Endodermal cell (in vitro differentiated cells): ENCODE measurements at regions not wholly inside any gene's neighbourhood (a gene's known extent, or its start where the extent isn't known, plus 50 kb on each side); places are given as distances from the start of the nearest gene placed in this dataset.

Experiments used
- DNase-seq: peaks from one replicate; pipeline ENCODE4 v3.0.0-alpha.2; 2017
- H3K27ac ChIP-seq: 2 replicates; pipeline ENCODE4 v1.5.1; 2013; ENCODE audit warnings: mild to moderate bottlenecking, low read depth, low read length, moderate library complexity
- H3K27me3 ChIP-seq: 2 replicates; pipeline ENCODE4 v1.6.1; 2013; ENCODE audit warnings: mild to moderate bottlenecking, low read length, moderate library complexity; ENCODE audit not compliant: insufficient read depth, control insufficient read depth, poor library complexity, severe bottlenecking
- H3K36me3 ChIP-seq: 2 replicates; pipeline ENCODE4 v1.7.0; 2013; ENCODE audit warnings: mild to moderate bottlenecking, low read length, moderate library complexity; ENCODE audit not compliant: control insufficient read depth, insufficient read depth
- H3K4me1 ChIP-seq: one replicate; pipeline ENCODE4 v1.7.0; 2013; ENCODE audit warnings: low read length; ENCODE audit not compliant: control insufficient read depth, insufficient read depth
- H3K4me3 ChIP-seq: 2 replicates; pipeline ENCODE4 v1.5.1; 2013; ENCODE audit warnings: mild to moderate bottlenecking, low read length, moderate library complexity
- H3K9ac ChIP-seq: 2 replicates; pipeline ENCODE4 v1.6.1; 2013; ENCODE audit warnings: mild to moderate bottlenecking, low read length, moderate library complexity; ENCODE audit not compliant: poor library complexity, severe bottlenecking; ENCODE audit errors: extremely low read depth
- H3K9me3 ChIP-seq: 2 replicates; pipeline ENCODE4 v1.6.1; 2013; ENCODE audit warnings: mild to moderate bottlenecking, low read length, moderate library complexity; ENCODE audit not compliant: control insufficient read depth
- H3K27ac Mint-ChIP-seq: 2 replicates; pipeline ENCODE4 v1.8.0; 2020; ENCODE audit warnings: mixed read lengths
- H3K27me3 Mint-ChIP-seq: 2 replicates; pipeline ENCODE4 v1.8.0; 2021; ENCODE audit warnings: mild to moderate bottlenecking, mixed read lengths; ENCODE audit not compliant: insufficient read depth
- H3K36me3 Mint-ChIP-seq: 2 replicates; pipeline ENCODE4 v1.8.0; 2020; ENCODE audit warnings: low read depth, mixed read lengths
- H3K4me1 Mint-ChIP-seq: 2 replicates; pipeline ENCODE4 v1.8.0; 2020; ENCODE audit warnings: mixed read lengths
- H3K4me3 Mint-ChIP-seq: 2 replicates; pipeline ENCODE4 v1.8.0; 2020; ENCODE audit warnings: mild to moderate bottlenecking, moderate library complexity, mixed read lengths
- H3K9me3 Mint-ChIP-seq: 2 replicates; pipeline ENCODE4 v1.8.0; 2020; ENCODE audit warnings: mild to moderate bottlenecking, mixed read lengths
- CTCF ChIP-seq: fragments of 200-600 bp; sonication (generic); conservative IDR thresholded peaks from 2 replicates; pipeline ENCODE4 v1.5.0; 2021; ENCODE audit warnings: antibody characterized with exemption, mild to moderate bottlenecking
- WGBS, 2 experiments: methylation state at CpG; one replicate each; pipeline versions ENCODE4 v1.1.5 to v1.1.7; 2013; ENCODE audit warnings: missing lambda C conversion rate in 2 of 2, mixed read lengths in 1 of 2; ENCODE audit not compliant: insufficient coverage in 1 of 2, insufficient read length in 1 of 2; 5-methylcytosine and 5-hydroxymethylcytosine counted together

- Histone ChIP-seq H3K27ac (no peak overlapping the region), H3K9me3 (peaks cover 5% of the 10 kb centered on the region), H3K36me3 (no peaks in the 10 kb centered on the region), H3K9ac (no peak overlapping the region), H3K4me3 (no peak overlapping the region), H3K27me3 (no peaks in the 10 kb centered on the region), H3K4me1 (no peaks in the 10 kb centered on the region)
- whole genome bisulfite sequencing, 2 experiments = 89% methylated on average over 3 of the region's 3 CpGs; no CpG with 5 or more reads in 1 of the 2 experiments
- no peaks in the 10 kb centered on the region for H3K4me1 Mint-ChIP-seq
- TF ChIP-seq CTCF = no peak
- no peak overlapping the region for H3K27ac Mint-ChIP-seq
- peaks cover 3% of the 10 kb centered on the region for H3K9me3 Mint-ChIP-seq
- no peaks in the 10 kb centered on the region for H3K36me3 Mint-ChIP-seq
- DNase-seq = no peak
- no peak overlapping the region for H3K4me3 Mint-ChIP-seq
- no peaks in the 10 kb centered on the region for H3K27me3 Mint-ChIP-seq
Measured at GRCh38 chr2:122764014-122764413, 1008.6 kb downstream of the TSN start.

GRCh38 chr2:122780251-122780650 is 1024.8 kb downstream of the TSN start:
- Mint-ChIP-seq H3K4me1 (no peaks in the 10 kb centered on the region), H3K9me3 (peaks cover 5% of the 10 kb centered on the region), H3K4me3 (no peak overlapping the region), H3K36me3 (no peaks in the 10 kb centered on the region), H3K27ac (no peak overlapping the region), H3K27me3 (no peaks in the 10 kb centered on the region)
- no peaks in the 10 kb centered on the region for H3K9me3 ChIP-seq
- H3K27ac ChIP-seq = no peak overlapping the region
- no peak for TF ChIP-seq CTCF
- DNase-seq = no peak
- H3K4me3 ChIP-seq = no peak overlapping the region
- H3K9ac ChIP-seq = no peak overlapping the region
- no CpG with 5 or more reads among the region's 1 CpG for WGBS, 2 experiments
- H3K4me1 ChIP-seq = no peaks in the 10 kb centered on the region
- no peaks in the 10 kb centered on the region for H3K36me3 ChIP-seq
- H3K27me3 ChIP-seq = no peaks in the 10 kb centered on the region

- H3K27me3 Mint-ChIP-seq = no peaks in the 10 kb centered on the region
- no peak overlapping the region for H3K4me3 Mint-ChIP-seq
- Histone ChIP-seq H3K36me3 (no peaks in the 10 kb centered on the region), H3K27me3 (no peaks in the 10 kb centered on the region), H3K4me3 (no peak overlapping the region), H3K4me1 (no peaks in the 10 kb centered on the region), H3K9me3 (no peaks in the 10 kb centered on the region), H3K27ac (no peak overlapping the region), H3K9ac (no peak overlapping the region)
- DNase-seq = no peak
- no peak overlapping the region for H3K27ac Mint-ChIP-seq
- WGBS, 2 experiments = 80 to 85% methylated on average over 1 to 2 of the region's 2 CpGs
- TF ChIP-seq CTCF = no peak
- H3K36me3 Mint-ChIP-seq = no peaks in the 10 kb centered on the region
- H3K4me1 Mint-ChIP-seq = no peaks in the 10 kb centered on the region
- peaks cover 2% of the 10 kb centered on the region for H3K9me3 Mint-ChIP-seq
Measured at GRCh38 chr2:122794100-122794499, 1038.6 kb downstream of the TSN start.
